ENCODE measurements at regions not wholly inside any gene's neighbourhood (a gene's known extent, or its start where the extent isn't known, plus 50 kb on each side); places are given as distances from the start of the nearest gene placed in this dataset.

DNA sequence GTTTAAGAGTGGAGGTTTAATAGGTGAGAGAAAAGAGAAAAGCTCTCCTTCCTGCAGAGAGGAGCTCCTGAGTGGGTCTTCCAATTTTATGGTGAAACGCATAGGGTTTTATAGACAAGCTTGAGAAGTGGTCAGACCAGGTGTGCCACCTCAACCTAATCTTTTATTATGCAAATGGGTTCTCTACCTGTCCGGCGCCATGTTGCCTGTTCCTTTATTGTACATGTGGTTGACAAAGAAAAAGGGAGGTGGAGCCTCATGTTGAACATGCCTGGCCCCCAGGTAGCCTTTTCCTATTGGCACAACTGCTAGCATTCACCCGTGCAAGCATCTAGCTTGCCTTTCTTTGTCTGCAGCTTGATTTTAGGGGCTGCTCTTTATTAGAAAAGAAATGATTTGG lies 115.9 kb upstream of the F13A1 start:
- TF ChIP-seq EZH2 (IDR thresholded peaks at IDR 0.05; ENCODE audit: insufficient read depth, poor library complexity, severe bottlenecking) (no peak), EZH2phosphoT487 (IDR thresholded peaks at IDR 0.05; ENCODE audit: insufficient read depth, low read depth) (no peak)
